H9 (cell line): ENCODE measurements at regions not wholly inside any gene's neighbourhood (a gene's known extent, or its start where the extent isn't known, plus 50 kb on each side); places are given as distances from the start of the nearest gene placed in this dataset.

Experiments
- DNase-seq: peaks from one replicate; pipeline ENCODE4 v3.0.0-alpha.2; 2017
- H2AFZ ChIP-seq: one replicate; pipeline ENCODE4 v1.6.1; 2013; ENCODE audit warnings: mild to moderate bottlenecking, low read length, control low read depth, moderate library complexity
- H2AK5ac ChIP-seq: 2 replicates; pipeline ENCODE4 v1.6.1; 2013; ENCODE audit warnings: low read length, control low read depth, mixed read lengths; ENCODE audit not compliant: insufficient read length
- H2BK120ac ChIP-seq: one replicate; pipeline ENCODE4 v1.6.1; 2013; ENCODE audit warnings: low read depth, mild to moderate bottlenecking, low read length, control low read depth, inconsistent platforms; ENCODE audit not compliant: poor library complexity, severe bottlenecking
- H2BK12ac ChIP-seq: 2 replicates; pipeline ENCODE4 v1.6.1; 2013; ENCODE audit warnings: low read length, control low read depth, mixed read lengths, low read depth; ENCODE audit not compliant: insufficient read length
- H2BK15ac ChIP-seq: 2 replicates; pipeline ENCODE4 v1.6.1; 2013; ENCODE audit warnings: low read depth, low read length, control low read depth
- H2BK20ac ChIP-seq: one replicate; pipeline ENCODE4 v1.6.1; 2013; ENCODE audit warnings: low read depth, mild to moderate bottlenecking, low read length, control low read depth, inconsistent platforms; ENCODE audit not compliant: poor library complexity, severe bottlenecking
- H2BK5ac ChIP-seq: 2 replicates; pipeline ENCODE4 v1.6.1; 2013; ENCODE audit warnings: low read length, control low read depth, mixed read lengths; ENCODE audit not compliant: insufficient read length
- H3K14ac ChIP-seq: 2 replicates; pipeline ENCODE4 v1.6.1; 2013; ENCODE audit warnings: low read length, control low read depth; ENCODE audit not compliant: insufficient read depth
- H3K18ac ChIP-seq: 2 replicates; pipeline ENCODE4 v1.6.1; 2013; ENCODE audit warnings: low read depth, mild to moderate bottlenecking, mixed read lengths, low read length, control low read depth; ENCODE audit not compliant: insufficient read length
- H3K23ac ChIP-seq: 2 replicates; pipeline ENCODE4 v1.6.1; 2013; ENCODE audit warnings: low read length, control low read depth, mixed read lengths, low read depth; ENCODE audit not compliant: insufficient read length
- H3K23me2 ChIP-seq: 2 replicates; pipeline ENCODE4 v1.6.1; 2013; ENCODE audit warnings: low read depth, mild to moderate bottlenecking, mixed read lengths, low read length, control low read depth; ENCODE audit not compliant: insufficient read length, poor library complexity, severe bottlenecking
- H3K27ac ChIP-seq: 2 replicates; pipeline ENCODE4 v1.5.1; 2013; ENCODE audit warnings: low read length, control low read depth, mixed read lengths, low read depth; ENCODE audit not compliant: insufficient read length
- H3K27me3 ChIP-seq: 2 replicates; pipeline ENCODE4 v1.6.1; 2013; ENCODE audit warnings: low read length, control low read depth, inconsistent platforms; ENCODE audit not compliant: insufficient read depth
- H3K4ac ChIP-seq: 2 replicates; pipeline ENCODE4 v1.6.1; 2013; ENCODE audit warnings: low read depth, mild to moderate bottlenecking, control low read depth, inconsistent platforms, low read length, moderate library complexity
- H3K4me1 ChIP-seq: 2 replicates; pipeline ENCODE4 v1.6.1; 2013; ENCODE audit warnings: low read length, control low read depth, inconsistent platforms; ENCODE audit not compliant: insufficient read depth
- H3K4me2 ChIP-seq: 2 replicates; pipeline ENCODE4 v1.6.1; 2013; ENCODE audit warnings: low read length, control low read depth, mixed read lengths; ENCODE audit not compliant: insufficient read length, insufficient read depth
- H3K56ac ChIP-seq: 2 replicates; pipeline ENCODE4 v1.6.1; 2013; ENCODE audit warnings: low read depth, mild to moderate bottlenecking, mixed read lengths, low read length, control low read depth; ENCODE audit not compliant: insufficient read length
- H3K79me1 ChIP-seq: 2 replicates; pipeline ENCODE4 v1.6.1; 2013; ENCODE audit warnings: low read depth, mild to moderate bottlenecking, moderate library complexity, low read length, control low read depth, inconsistent platforms; ENCODE audit not compliant: insufficient read depth, poor library complexity, severe bottlenecking
- H3K79me2 ChIP-seq: 2 replicates; pipeline ENCODE4 v1.6.1; 2013; ENCODE audit warnings: low read length, control low read depth, inconsistent platforms; ENCODE audit not compliant: insufficient read depth
- H3K9ac ChIP-seq: 2 replicates; pipeline ENCODE4 v1.6.1; 2013; ENCODE audit warnings: low read length, control low read depth, mixed read lengths; ENCODE audit not compliant: insufficient read length; ENCODE audit errors: extremely low read depth
- H3K9me3 ChIP-seq: one replicate; pipeline ENCODE4 v1.6.1; 2013; ENCODE audit warnings: low read depth, low read length, inconsistent platforms; ENCODE audit not compliant: control insufficient read depth
- H3T11ph ChIP-seq: one replicate; pipeline ENCODE4 v1.6.1; 2013; ENCODE audit warnings: mild to moderate bottlenecking, low read length, control low read depth, inconsistent platforms
- H4K20me1 ChIP-seq: one replicate; pipeline ENCODE4 v1.6.1; 2013; ENCODE audit not compliant: control insufficient read depth, insufficient read length, insufficient read depth
- H4K5ac ChIP-seq: 2 replicates; pipeline ENCODE4 v1.6.1; 2013; ENCODE audit warnings: low read depth, mild to moderate bottlenecking, mixed read lengths, low read length, control low read depth; ENCODE audit not compliant: insufficient read length
- H4K8ac ChIP-seq: replicated peaks from 2 replicates; pipeline ENCODE4 v1.6.1; 2013; ENCODE audit warnings: low read length, control low read depth, mixed read lengths, low read depth; ENCODE audit not compliant: insufficient read length
- H4K91ac ChIP-seq: 2 replicates; pipeline ENCODE4 v1.6.1; 2013; ENCODE audit warnings: low read depth, mild to moderate bottlenecking, moderate library complexity, mixed read lengths, low read length, control low read depth; ENCODE audit not compliant: insufficient read length
- H3K27ac Mint-ChIP-seq, 3 experiments: 2 replicates in 2 of 3; 3 replicates in 1 of 3; pipeline ENCODE4 v1.8.0; 2020 to 2021; ENCODE audit warnings: mixed read lengths in 3 of 3, mild to moderate bottlenecking in 1 of 3, moderate library complexity in 1 of 3
- H3K27me3 Mint-ChIP-seq: 2 replicates; pipeline ENCODE4 v1.8.0; 2021; ENCODE audit warnings: low read depth, mild to moderate bottlenecking, moderate library complexity, mixed read lengths
- H3K36me3 Mint-ChIP-seq, 3 experiments: 2 replicates in 2 of 3; 3 replicates in 1 of 3; pipeline ENCODE4 v1.8.0; 2020 to 2021; ENCODE audit warnings: low read depth in 3 of 3, mixed read lengths in 3 of 3; ENCODE audit not compliant: insufficient read depth in 1 of 3
- H3K4me1 Mint-ChIP-seq, 2 experiments: 2 replicates each; pipeline ENCODE4 v1.8.0; 2020; ENCODE audit warnings: mixed read lengths in 2 of 2
- H3K4me3 Mint-ChIP-seq, 2 experiments: 2 replicates in 1 of 2; 3 replicates in 1 of 2; pipeline ENCODE4 v1.8.0; 2020 to 2021; ENCODE audit warnings: mild to moderate bottlenecking in 2 of 2, mixed read lengths in 2 of 2, moderate library complexity in 1 of 2
- H3K9me3 Mint-ChIP-seq, 2 experiments: 2 replicates in 1 of 2; 3 replicates in 1 of 2; pipeline ENCODE4 v1.8.0; 2020; ENCODE audit warnings: mild to moderate bottlenecking in 2 of 2, mixed read lengths in 2 of 2, moderate library complexity in 1 of 2
- CTCF ChIP-seq: fragments of 200-600 bp; sonication (generic); conservative IDR thresholded peaks from 3 replicates; pipeline ENCODE4 v1.8.0; 2021; ENCODE audit warnings: antibody characterized with exemption, mild to moderate bottlenecking
- WGBS: extraction: QIAGEN DNeasy Blood & Tissue Kit; methylation state at CpG from one replicate; pipeline ENCODE4 v1.1.7; 2013; ENCODE audit warnings: missing lambda C conversion rate, low lambda C conversion rate, mixed read lengths; ENCODE audit not compliant: insufficient read length; ENCODE audit errors: extremely low coverage; 5-methylcytosine and 5-hydroxymethylcytosine counted together

- Histone ChIP-seq H3K79me2 (no peaks in the 10 kb centered on the region), H3K4me2 (no peak overlapping the region), H2BK5ac (no peak overlapping the region), H3K18ac (no peak overlapping the region), H2AK5ac (no peak overlapping the region), H2BK12ac (no peak overlapping the region), H4K5ac (no peak overlapping the region), H3K27me3 (no peaks in the 10 kb centered on the region), H3K4ac (no peak overlapping the region), H3K9me3 (no peaks in the 10 kb centered on the region), H4K8ac (no peak overlapping the region), H3K23me2 (no peaks in the 10 kb centered on the region), H2AFZ (no peak overlapping the region), H3K79me1 (no peaks in the 10 kb centered on the region), H2BK15ac (no peak overlapping the region), H3K27ac (no peak overlapping the region), H4K91ac (no peak overlapping the region), H3K14ac (no peak overlapping the region), H3K9ac (no peak overlapping the region), H3K56ac (no peak overlapping the region), H3T11ph (no peak overlapping the region), H3K4me1 (no peaks in the 10 kb centered on the region; the same call in 1 of the 2 replicates), H2BK20ac (no peak overlapping the region), H3K23ac (no peak overlapping the region), H4K20me1 (no peaks in the 10 kb centered on the region), H2BK120ac (no peak overlapping the region)
- no peak overlapping the region for H3K27ac Mint-ChIP-seq
- TF ChIP-seq CTCF = no peak
- H3K9me3 Mint-ChIP-seq = peaks cover 2 to 3% of the 10 kb centered on the region in 2 experiments; a peak in 2 of 5 replicates
- H3K4me1 Mint-ChIP-seq = peaks cover 13 to 15% of the 10 kb centered on the region in 2 experiments
- no CpG with 5 or more reads among the region's 2 CpGs for WGBS
- H3K27me3 Mint-ChIP-seq = no peaks in the 10 kb centered on the region
- no peak overlapping the region for H3K4me3 Mint-ChIP-seq
- DNase-seq = no peak
- peaks cover 0 to 3% (median 0%) of the 10 kb centered on the region in 3 experiments; a peak in 2 of 7 replicates for H3K36me3 Mint-ChIP-seq
Measured at GRCh38 chr9:78533500-78533899, 236.6 kb downstream of the PSAT1 start.
